ENCODE measurements at regions not wholly inside any gene's neighbourhood (a gene's known extent, or its start where the extent isn't known, plus 50 kb on each side); places are given as distances from the start of the nearest gene placed in this dataset.

DNA sequence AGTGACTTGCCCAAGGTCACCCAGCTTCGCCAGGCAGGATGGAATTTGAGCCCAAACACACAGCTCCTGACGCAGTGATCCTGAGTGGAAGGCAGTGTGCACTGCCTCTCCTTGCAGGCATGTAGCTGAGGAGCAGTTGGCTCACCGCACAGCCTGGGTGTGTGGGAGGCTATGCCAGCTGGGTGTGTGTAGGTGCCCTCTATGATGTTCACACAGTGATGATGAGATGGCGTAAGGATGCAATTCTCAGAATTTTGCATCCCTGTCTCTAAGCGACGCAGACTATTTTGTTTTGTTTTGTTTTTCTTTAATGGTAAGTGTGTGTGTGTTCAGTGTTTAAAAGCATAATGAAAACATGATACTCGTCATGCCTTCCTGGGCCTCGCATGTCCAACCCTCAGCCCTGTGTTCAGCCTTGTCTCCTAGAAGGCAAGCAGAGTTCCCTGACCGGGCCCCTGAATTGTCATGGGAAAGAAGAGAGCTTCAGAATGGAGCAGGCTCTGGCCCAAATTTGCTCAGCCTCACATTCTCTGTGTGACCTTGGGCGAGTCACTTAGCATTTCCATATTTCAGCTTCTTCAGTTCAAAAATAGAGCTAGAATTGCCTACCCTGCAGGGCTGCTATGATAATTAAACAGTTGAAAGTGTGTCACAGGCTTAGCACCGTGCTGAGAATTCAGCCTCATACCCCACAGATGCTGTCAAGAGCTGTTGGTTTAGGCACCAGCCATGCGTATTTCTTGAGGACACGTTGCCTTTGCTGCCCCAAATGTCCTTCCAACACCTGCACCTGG, 603.6 kb upstream of the RAB6C start:
- no peak for DNase-seq
- Histone ChIP-seq H3K9me3 (no peaks in the 10 kb centered on the region), H3K4me3 (no peak overlapping the region), H3K4me1 (no peaks in the 10 kb centered on the region), H3K27ac (no peak overlapping the region), H3K36me3 (ENCODE audit: low read depth, missing control alignments) (no peaks in the 10 kb centered on the region), H3K27me3 (no peaks in the 10 kb centered on the region)
- no peak for TF ChIP-seq POLR2A (IDR thresholded peaks at IDR 0.05)
- TF ChIP-seq, protein P1, sequence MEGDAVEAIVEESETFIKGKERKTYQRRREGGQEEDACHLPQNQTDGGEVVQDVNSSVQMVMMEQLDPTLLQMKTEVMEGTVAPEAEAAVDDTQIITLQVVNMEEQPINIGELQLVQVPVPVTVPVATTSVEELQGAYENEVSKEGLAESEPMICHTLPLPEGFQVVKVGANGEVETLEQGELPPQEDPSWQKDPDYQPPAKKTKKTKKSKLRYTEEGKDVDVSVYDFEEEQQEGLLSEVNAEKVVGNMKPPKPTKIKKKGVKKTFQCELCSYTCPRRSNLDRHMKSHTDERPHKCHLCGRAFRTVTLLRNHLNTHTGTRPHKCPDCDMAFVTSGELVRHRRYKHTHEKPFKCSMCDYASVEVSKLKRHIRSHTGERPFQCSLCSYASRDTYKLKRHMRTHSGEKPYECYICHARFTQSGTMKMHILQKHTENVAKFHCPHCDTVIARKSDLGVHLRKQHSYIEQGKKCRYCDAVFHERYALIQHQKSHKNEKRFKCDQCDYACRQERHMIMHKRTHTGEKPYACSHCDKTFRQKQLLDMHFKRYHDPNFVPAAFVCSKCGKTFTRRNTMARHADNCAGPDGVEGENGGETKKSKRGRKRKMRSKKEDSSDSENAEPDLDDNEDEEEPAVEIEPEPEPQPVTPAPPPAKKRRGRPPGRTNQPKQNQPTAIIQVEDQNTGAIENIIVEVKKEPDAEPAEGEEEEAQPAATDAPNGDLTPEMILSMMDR (IDR thresholded peaks at IDR 0.05): no peak
- intact Hi-C loops (cut with DNase I; ENCODE audit: low total_unique reads): no loop called here
- 80 to 89% methylated on average over 10 to 13 of the region's 13 CpGs for WGBS, 2 donors

DNA sequence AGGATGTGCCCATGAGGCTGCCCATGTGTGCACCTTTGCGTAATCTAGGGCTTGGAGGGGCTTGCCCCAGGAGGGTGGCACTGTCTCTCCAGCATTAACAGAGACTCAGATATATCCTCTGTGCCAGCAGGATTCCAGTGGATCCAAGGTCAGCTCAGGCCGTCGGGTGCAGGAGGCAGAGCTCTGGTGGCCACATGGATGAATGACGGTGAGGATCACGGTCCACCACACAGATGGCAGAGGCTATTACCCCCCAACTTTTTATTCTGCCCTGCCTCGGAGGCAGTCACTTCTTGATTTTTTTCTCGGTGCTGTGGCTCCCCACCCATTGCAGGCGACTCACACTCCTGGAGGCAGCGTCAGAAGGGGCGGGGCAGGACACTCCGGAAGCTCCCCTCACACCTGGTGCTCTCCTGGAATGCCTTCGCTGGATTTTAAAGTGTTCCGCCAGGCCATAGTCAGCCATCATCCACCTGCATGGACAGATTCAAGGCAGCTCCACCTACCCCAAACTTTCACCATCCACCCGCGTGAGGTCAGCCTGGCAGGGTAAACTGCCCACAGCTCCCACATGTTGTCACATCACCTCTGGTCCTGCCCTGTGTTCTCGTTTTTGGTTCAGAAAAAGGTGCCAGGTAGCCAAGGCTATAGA, 602.9 kb upstream of the RAB6C start:
- H3K9me3 ChIP-seq: no peaks in the 10 kb centered on the region
- H3K27ac ChIP-seq: no peak overlapping the region
- intact Hi-C loops (cut with DNase I; ENCODE audit: low total_unique reads): no loop called here

DNA sequence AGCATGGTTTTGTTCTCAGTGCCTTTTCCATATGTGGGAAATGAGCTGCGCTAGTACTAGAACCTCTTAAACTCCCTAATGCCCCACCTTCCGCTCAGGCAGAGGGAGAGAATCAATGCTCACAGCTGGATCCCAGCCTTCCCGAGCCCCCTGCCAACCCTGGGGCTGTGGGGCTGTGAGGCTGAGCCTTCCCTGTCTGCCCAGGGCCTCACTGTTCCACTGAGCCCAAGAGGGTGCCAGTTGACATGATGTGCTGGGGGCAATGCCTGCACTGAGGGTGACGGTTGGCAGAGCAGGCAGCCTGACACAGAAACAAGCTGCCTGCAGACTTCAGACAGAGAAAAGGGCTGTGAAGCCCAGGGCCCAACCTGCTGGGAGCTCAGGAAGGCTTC, 602.4 kb upstream of the RAB6C start:
- H3K27ac ChIP-seq: no peak overlapping the region
- TF ChIP-seq POLR2A (IDR thresholded peaks at IDR 0.05): no peak
- TF ChIP-seq, protein P1 (IDR thresholded peaks at IDR 0.05): no peak
- no peak for DNase-seq
- H3K4me3 ChIP-seq: no peak overlapping the region
- WGBS, 2 donors: 84 to 90% methylated on average over 4 of the region's 4 CpGs
- intact Hi-C loops (cut with DNase I; ENCODE audit: low total_unique reads): no loop called here
- H3K27me3 ChIP-seq: no peaks in the 10 kb centered on the region
- no peaks in the 10 kb centered on the region for H3K9me3 ChIP-seq
- H3K4me1 ChIP-seq: no peaks in the 10 kb centered on the region
- no peaks in the 10 kb centered on the region for H3K36me3 ChIP-seq (ENCODE audit: low read depth, missing control alignments)

More for the DNA sequence above, 602.9 kb upstream of the RAB6C start:
- TF ChIP-seq POLR2A (IDR thresholded peaks at IDR 0.05): no peak
- TF ChIP-seq, protein P1 (IDR thresholded peaks at IDR 0.05): no peak
- Histone ChIP-seq H3K4me1 (no peaks in the 10 kb centered on the region), H3K4me3 (no peak overlapping the region), H3K36me3 (ENCODE audit: low read depth, missing control alignments) (no peaks in the 10 kb centered on the region), H3K27me3 (no peaks in the 10 kb centered on the region)
- WGBS, 2 donors: 83 to 87% methylated on average over 6 to 15 of the region's 16 CpGs
- DNase-seq: no peak

DNA sequence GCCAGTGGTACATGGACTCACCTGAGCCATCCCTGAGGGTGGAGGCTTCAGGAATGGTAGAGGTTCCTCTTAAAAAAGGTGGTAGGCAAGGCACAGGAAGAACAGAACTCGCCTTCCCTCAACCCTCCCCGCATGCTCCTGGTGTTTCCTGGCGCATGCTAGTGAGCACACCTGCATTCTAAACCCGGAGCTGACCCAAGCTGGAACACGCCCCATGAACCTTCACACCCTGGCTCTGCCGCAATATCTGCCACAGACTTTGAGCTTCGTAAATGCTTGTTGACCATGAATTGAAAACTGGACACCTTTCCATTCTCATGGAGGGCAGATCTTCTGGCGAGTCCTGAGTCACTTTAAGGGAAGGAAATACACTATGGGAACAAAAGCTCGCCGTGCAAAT, 601.3 kb upstream of the RAB6C start:
- intact Hi-C loops (cut with DNase I; ENCODE audit: low total_unique reads): no loop called here
- Histone ChIP-seq H3K4me3 (no peak overlapping the region), H3K9me3 (no peaks in the 10 kb centered on the region), H3K4me1 (no peaks in the 10 kb centered on the region), H3K36me3 (ENCODE audit: low read depth, missing control alignments) (no peaks in the 10 kb centered on the region), H3K27me3 (no peaks in the 10 kb centered on the region), H3K27ac (no peak overlapping the region)
- 92 to 95% methylated on average over 10 of the region's 10 CpGs for WGBS, 2 donors
- DNase-seq: no peak
- TF ChIP-seq, protein P1 (IDR thresholded peaks at IDR 0.05): no peak
- TF ChIP-seq POLR2A (IDR thresholded peaks at IDR 0.05): no peak

Measured in testis (tissue), 2 donors.